ENCODE measurements at regions not wholly inside any gene's neighbourhood (a gene's known extent, or its start where the extent isn't known, plus 50 kb on each side); places are given as distances from the start of the nearest gene placed in this dataset.

- no peaks in the 10 kb centered on the region for H3K36me3 ChIP-seq
- TF ChIP-seq CTCF (IDR thresholded peaks at IDR 0.05) (no peak), POLR2A (IDR thresholded peaks at IDR 0.05) (no peak), POLR2AphosphoS5 (IDR thresholded peaks at IDR 0.05) (no peak), EP300 (IDR thresholded peaks at IDR 0.05) (no peak)
Observed at GRCh38 chr1:82896036-82896435, 1095.3 kb downstream of the ADGRL2 start.

GRCh38 chr1:82894635-82895034 is 1093.9 kb downstream of the ADGRL2 start:
- H3K27me3 ChIP-seq: no peaks in the 10 kb centered on the region
- no peak overlapping the region for H3K4me3 ChIP-seq
- no peak for DNase-seq (ENCODE audit: low spot score in 2 of 2)
- H3K36me3 ChIP-seq: no peaks in the 10 kb centered on the region
- H3K4me1 ChIP-seq: no peaks in the 10 kb centered on the region
- 86% methylated on average over 3 of the region's 3 CpGs for WGBS
- H3K27ac ChIP-seq: no peak overlapping the region
- TF ChIP-seq CTCF (IDR thresholded peaks at IDR 0.05) (no peak), POLR2A (IDR thresholded peaks at IDR 0.05) (no peak), EP300 (IDR thresholded peaks at IDR 0.05) (no peak)
- no peaks in the 10 kb centered on the region for H3K9me3 ChIP-seq

More at GRCh38 chr1:82896036-82896435, 1095.3 kb downstream of the ADGRL2 start:
- Histone ChIP-seq H3K27me3 (no peaks in the 10 kb centered on the region), H3K27ac (no peak overlapping the region), H3K4me1 (no peaks in the 10 kb centered on the region), H3K4me3 (no peak overlapping the region), H3K9me3 (no peaks in the 10 kb centered on the region)
- DNase-seq (ENCODE audit: low spot score in 2 of 2): no peak

GRCh38 chr1:82893712-82894470 is 1093.2 kb downstream of the ADGRL2 start:
- WGBS: 55% methylated on average over 5 of the region's 5 CpGs
- Histone ChIP-seq H3K27me3 (no peaks in the 10 kb centered on the region), H3K4me3 (no peak overlapping the region), H3K27ac (no peak overlapping the region), H3K36me3 (no peaks in the 10 kb centered on the region), H3K4me1 (no peaks in the 10 kb centered on the region), H3K9me3 (no peaks in the 10 kb centered on the region)
- TF ChIP-seq EP300 (IDR thresholded peaks at IDR 0.05) (no peak), POLR2AphosphoS5 (IDR thresholded peaks at IDR 0.05) (no peak)
- DNase-seq (ENCODE audit: low spot score in 2 of 2): no peak

- TF ChIP-seq CTCF (IDR thresholded peaks at IDR 0.05): no peak
- no peak for TF ChIP-seq POLR2A (IDR thresholded peaks at IDR 0.05)
- no peak for TF ChIP-seq EP300 (IDR thresholded peaks at IDR 0.05)
- no peak for TF ChIP-seq POLR2AphosphoS5 (IDR thresholded peaks at IDR 0.05)
- Histone ChIP-seq H3K27me3 (no peaks in the 10 kb centered on the region), H3K36me3 (no peaks in the 10 kb centered on the region), H3K27ac (no peak overlapping the region), H3K4me3 (no peak overlapping the region), H3K9me3 (no peaks in the 10 kb centered on the region), H3K4me1 (no peaks in the 10 kb centered on the region)
- 61% methylated on average over 3 of the region's 3 CpGs for WGBS
- no peak for DNase-seq (ENCODE audit: low spot score in 2 of 2)
Observed at GRCh38 chr1:82880506-82880905, 1079.8 kb downstream of the ADGRL2 start.

GRCh38 chr1:82879701-82880305 is 1079.1 kb downstream of the ADGRL2 start:
- TF ChIP-seq POLR2AphosphoS5 (IDR thresholded peaks at IDR 0.05): no peak
- TF ChIP-seq CTCF (IDR thresholded peaks at IDR 0.05): no peak
- TF ChIP-seq EP300 (IDR thresholded peaks at IDR 0.05): no peak
- no peak for TF ChIP-seq POLR2A (IDR thresholded peaks at IDR 0.05)
- Histone ChIP-seq H3K27me3 (no peaks in the 10 kb centered on the region), H3K9me3 (no peaks in the 10 kb centered on the region), H3K4me3 (no peak overlapping the region), H3K4me1 (no peaks in the 10 kb centered on the region), H3K36me3 (no peaks in the 10 kb centered on the region), H3K27ac (no peak overlapping the region)
- WGBS: 47% methylated on average over 4 of the region's 4 CpGs
- no peak for DNase-seq (ENCODE audit: low spot score in 2 of 2)

Measured in suprapubic skin (tissue), 4 donors.